GM21825 (cell line): ENCODE measurements at regions not wholly inside any gene's neighbourhood (a gene's known extent, or its start where the extent isn't known, plus 50 kb on each side); places are given as distances from the start of the nearest gene placed in this dataset.

Experiments
- ATAC-seq: cut with Tn5 transposase; IDR thresholded peaks from one replicate; pipeline ENCODE4 v1.9.1; 2021; ENCODE audit warnings: mild to moderate bottlenecking, moderate library complexity; ENCODE audit not compliant: unreplicated experiment

DNA sequence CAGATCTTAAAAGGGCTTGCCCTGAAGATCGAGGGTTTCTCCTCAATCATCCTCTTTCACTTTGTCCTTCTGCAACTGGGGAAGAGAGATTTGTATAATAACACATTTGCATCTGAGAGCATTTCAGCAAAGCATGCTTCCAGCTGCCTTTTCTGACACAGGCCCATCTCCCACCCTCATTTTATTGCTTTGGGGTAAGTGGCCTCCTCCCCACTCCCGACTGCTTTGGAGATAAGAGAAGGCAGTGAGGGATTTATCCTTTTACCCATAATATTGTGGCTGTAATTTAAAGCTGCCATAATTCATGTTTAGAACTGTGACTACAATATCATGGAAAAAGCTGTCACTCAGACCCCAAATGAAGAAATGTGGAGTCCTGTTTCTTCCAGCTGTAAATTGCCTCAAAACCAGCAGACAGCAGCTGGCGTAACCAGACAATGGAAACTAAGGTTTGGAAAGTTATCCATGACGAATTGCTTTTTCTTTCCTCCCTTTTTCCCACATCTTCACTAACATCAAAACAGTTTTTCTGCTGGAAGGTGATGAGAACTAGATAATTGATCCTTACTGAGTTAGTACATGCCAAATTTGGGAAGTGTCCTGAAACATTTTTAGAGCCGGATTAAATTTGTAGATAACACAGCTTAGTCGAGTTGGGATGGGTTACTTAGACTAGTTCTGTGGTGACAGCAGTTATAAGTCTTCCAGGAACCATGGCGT is 104.2 kb upstream of the PFN2 start:
- peak; percentile 49 for ATAC-seq

- peak; percentile 57 for ATAC-seq
These were observed 103.6 kb upstream of the PFN2 start for GRCh38 chr3:150074277-150074676.

DNA sequence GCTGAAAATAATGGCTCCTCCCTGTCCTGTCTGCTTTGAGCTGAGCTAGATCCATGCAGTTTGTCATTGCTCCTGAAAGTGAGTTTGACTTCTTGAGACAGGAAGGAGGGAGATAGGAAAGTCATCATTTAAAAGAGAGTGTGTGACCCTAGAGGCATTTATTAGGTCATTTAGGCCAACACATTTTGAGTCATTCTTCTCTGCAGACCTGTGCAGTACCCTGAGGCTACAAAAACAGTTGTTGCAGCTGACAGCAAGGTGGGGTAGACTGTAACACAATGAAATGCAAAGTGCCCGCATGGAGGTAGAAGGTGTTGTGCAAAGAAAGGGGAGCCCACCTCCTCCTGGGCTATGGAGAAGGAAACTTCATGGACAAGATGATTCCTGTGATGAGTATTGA is 102.8 kb upstream of the PFN2 start:
- ATAC-seq = no peak

GRCh38 chr3:150073031-150073430 is 102.3 kb upstream of the PFN2 start:
- no peak for ATAC-seq

GRCh38 chr3:150072576-150072975 is 101.9 kb upstream of the PFN2 start:
- ATAC-seq = no peak

DNA sequence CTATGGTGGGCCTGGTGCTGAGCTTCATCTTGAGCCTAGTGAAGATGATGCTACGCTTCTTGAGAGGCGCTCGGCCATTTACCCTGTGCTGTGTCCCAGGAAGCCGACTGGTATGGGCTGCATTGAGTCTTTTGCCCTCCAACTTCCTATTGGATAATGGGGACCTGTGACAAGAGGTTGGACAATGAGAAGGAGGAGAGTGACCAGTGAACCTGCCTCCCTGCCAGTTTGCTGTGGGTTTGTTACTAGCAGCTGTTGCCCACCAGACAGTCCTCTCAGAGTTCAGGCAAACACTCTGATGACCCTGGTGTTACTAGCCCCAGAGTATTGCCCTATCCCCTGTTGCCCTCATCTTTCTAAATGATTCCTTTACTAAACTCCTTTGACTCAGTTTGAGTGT is 99.6 kb upstream of the PFN2 start:
- no peak for ATAC-seq

DNA sequence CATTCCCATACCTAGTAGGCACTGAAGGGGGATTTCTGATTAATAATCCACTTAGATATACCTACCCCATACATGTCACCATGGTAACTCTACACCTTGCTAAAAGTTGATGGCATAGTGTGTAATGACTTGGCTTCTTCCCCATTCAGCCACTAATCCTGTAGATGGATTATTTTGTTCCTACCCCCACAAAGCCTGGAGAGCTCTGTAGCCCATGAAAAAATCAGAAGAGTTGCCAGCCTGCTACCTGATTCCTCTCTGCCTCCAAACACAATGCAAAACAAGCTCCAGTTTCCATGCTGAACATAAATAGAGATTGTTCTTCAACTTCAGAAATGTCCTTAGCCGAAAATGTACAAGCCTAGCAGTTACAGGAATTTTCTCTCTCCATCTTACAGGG is 98.9 kb upstream of the PFN2 start:
- no peak for ATAC-seq

DNA sequence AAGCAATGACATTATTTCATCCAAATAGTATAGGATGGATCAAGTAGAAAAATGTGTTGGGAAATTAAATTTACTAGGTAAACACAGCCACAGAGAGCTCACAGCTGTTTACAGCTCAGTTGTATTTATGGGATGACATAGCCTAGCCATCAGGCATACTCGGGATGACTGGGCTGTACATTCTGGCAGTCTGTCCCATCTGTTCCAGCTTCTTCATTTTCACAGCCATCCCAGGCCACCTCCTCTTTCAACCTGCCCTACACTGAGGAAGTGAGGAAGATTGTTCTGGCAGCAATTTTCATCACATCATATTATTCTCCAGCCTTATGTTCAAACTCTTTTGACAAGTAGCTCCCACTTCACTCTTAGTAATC is 98.4 kb upstream of the PFN2 start:
- ATAC-seq = no peak

- ATAC-seq = no peak
These were observed 97.9 kb upstream of the PFN2 start for GRCh38 chr3:150068440-150069153.

DNA sequence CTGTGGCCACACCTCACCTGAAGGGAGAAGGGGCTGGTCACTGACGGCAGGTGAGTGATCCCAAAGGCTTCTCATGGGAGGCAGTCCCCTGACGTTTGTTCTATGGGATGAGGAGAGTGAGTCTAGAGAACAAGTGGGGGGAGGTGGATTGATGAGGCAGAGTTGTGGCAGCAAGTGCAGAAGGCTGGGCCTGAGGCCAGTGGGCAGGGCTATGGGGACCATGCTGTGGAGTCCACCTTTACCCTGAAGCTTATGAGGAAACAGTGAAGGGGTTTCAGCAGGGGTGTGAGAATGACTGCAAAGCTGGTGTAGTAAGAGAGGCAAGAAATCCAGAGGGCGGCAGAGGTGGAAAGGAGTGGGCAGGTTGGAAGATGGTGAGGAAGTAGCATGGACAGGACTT is 96.9 kb upstream of the PFN2 start:
- no peak for ATAC-seq

GRCh38 chr3:150064971-150065370 is 94.3 kb upstream of the PFN2 start:
- no peak for ATAC-seq

DNA sequence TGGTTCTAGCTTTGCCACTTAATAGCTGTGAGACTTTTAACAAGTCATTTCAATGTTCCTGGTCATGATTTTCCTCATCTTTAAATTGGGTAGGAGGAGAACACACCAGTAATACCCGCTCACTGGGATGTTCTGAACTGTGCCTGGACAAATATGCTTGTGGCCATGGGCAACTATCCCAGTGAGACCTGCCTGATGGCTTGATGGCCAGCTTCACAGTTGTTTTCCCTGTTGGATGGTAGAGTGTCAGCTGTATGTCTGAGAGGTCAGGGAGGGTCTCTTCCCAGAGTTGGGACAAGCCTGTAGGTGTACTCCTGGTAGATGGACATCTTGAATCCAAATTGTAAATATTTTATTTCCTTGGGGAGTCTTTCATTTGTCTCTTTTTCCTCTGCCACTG is 92.5 kb upstream of the PFN2 start:
- ATAC-seq = no peak

GRCh38 chr3:150062492-150062891 is 91.8 kb upstream of the PFN2 start:
- ATAC-seq = no peak

DNA sequence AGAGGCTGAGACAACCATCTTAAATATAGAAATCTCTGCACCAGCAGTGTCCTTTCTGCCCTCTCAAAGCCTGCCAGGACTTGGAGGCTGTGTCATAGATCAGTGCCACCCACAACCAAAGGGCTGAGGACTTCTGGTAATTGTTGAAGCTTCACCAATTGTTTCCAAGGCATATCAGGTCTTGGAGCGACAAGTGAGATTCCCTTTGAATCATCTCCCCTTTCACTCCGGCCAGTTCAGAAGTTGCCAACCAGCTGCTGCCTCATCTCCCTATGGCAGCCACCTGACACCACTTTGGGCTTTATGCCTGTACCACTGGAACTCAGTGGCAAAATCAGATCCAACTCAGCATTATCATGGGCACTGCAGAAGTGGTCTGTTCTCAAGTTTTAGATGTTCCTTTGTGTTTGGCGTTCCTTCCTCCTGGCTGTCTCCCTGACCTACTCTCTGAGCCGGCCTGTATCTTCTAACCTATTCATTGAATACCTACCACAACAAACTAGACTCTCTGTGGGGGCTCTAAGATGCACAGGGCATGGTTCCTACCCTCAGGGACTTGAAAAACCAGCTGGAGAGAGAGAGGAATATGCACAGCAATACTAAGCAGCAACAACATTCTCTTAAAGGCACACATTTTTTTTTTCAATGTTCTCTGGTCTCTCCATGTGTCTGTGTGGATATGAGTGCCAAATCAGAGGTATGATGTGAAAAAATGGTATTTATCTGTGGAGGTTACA is 90.8 kb upstream of the PFN2 start:
- ATAC-seq = no peak

- ATAC-seq = no peak
These were observed 89.0 kb upstream of the PFN2 start for GRCh38 chr3:150059729-150060128.

DNA sequence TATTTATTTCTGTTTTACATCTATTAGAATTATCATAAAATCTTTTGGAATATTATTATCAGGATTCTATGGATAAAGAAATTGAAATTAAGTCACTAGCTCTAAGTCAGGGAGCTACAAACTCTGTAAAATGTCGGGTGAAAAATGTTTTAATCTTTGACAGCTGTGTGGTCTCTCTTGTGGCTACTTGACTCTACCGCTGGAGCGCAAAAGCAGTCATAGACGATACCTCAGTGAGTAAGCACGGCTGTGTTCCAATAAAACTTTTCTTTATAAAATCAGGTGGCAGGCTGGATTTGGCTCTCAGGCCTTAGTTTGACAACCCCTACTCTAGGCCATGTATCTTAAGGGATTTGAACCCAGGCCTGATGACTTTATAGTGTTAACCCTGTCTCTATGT is 88.5 kb upstream of the PFN2 start:
- ATAC-seq = no peak

DNA sequence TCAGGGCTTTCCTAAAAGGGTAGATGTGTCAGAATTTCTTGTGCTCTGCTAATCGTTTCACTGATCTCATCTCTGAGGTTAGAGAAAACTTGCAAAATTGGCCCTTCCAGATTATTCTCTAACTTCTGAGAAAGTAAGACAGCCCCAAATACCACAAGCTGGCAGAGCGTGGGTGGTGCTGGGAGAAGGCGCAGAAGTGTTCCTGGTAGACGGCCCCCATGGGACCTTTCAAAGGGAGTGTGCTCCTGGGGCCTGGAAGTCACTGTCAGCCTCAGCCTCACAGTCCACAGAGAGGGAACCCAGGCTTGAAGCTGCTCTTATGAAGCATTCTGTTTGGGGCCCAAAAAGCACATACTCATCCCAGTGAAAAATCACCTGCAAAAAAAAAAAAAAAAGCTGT is 86.5 kb upstream of the PFN2 start:
- ATAC-seq = no peak

DNA sequence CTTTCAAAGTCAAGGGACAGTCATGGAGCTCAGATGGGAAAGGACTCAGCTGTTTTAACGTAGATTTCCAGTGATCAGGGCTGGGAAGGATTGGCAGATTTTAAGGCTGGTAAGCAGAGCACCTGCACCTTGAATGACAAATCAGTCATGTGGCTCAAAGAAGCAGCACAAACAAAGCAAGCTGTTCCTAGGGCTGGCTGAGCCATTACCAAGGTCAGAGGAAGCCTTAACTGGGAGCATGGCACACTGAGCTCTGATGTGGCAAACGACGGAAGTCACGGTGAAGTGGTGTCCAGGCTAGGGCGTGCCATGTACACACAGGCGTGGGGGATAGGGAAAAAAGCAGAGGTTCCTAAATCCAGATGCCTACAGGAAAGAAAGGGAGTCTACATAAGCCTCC is 84.6 kb upstream of the PFN2 start:
- ATAC-seq = no peak

GRCh38 chr3:150054635-150055034 is 83.9 kb upstream of the PFN2 start:
- no peak for ATAC-seq

GRCh38 chr3:150050510-150050909 is 79.8 kb upstream of the PFN2 start:
- ATAC-seq = no peak

GRCh38 chr3:150049317-150049716 is 78.6 kb upstream of the PFN2 start:
- ATAC-seq = no peak

DNA sequence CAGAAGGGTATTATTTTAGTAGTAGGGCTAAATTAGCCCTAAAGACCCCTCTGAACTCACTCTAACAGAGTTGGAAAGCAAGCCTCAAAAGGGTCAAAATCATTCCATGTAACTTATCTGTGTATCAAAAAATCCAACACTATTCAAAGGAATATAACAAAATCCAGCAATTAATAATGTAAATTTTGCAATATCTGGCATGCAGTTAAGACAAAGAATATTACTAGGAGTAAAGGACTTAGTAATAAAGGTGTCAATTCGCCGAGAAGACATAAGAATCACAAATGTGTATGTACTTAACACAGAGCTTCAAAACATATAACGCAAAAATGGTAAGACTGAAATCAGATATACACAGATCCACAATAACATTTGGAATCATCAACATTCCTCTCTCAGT is 71.2 kb upstream of the PFN2 start:
- ATAC-seq = no peak
